ENCODE measurements at regions not wholly inside any gene's neighbourhood (a gene's known extent, or its start where the extent isn't known, plus 50 kb on each side); places are given as distances from the start of the nearest gene placed in this dataset.

DNA sequence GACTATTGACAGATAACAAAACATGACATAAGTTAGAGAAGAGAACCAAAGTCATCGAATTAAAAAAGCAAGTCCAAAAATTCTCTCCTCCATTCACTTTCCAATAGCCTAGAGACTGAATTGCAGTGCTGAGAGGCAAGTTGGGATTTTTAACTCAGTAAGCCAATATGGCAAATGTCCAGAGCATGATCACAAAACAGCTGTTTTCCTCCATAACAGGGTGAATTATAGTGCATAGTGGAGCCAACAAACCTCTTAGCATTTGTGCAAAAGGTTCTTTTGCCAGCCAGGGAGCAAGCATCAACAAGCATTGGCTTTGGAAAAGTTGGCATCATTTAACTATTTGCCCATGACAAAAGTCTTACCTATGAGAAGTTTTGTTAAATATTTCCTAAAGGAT lies 458.8 kb upstream of the NOVA1 start:
- intact Hi-C loops (cut with DNase I; ENCODE audit: low total_unique reads), result no loop called here
- no peaks in the 10 kb centered on the region for H3K4me1 ChIP-seq
- H3K27me3 ChIP-seq, result no peaks in the 10 kb centered on the region
- 56 to 64% methylated on average over 1 of the region's 1 CpG for WGBS, 2 donors (ENCODE audit: low coverage in 1 of 2)
- H3K27ac ChIP-seq, result no peak overlapping the region
- H3K36me3 ChIP-seq, result no peaks in the 10 kb centered on the region
- no peak overlapping the region for H3K4me3 ChIP-seq
- no peak for TF ChIP-seq POLR2A (IDR thresholded peaks at IDR 0.05)
- no peak for DNase-seq
- peaks cover 0 to 2% of the 10 kb centered on the region in 2 donors for H3K9me3 ChIP-seq
- in situ Hi-C loops (cut with MboI; ENCODE audit: low pct_ligation_motif_present in 1 of 4, low pct_unique_long_range_greater_than_20kb in 1 of 4, low sequenced_read_pairs in 3 of 4), result no loop called here

GRCh38 chr14:27061299-27061698 lies 463.5 kb upstream of the NOVA1 start:
- no peak overlapping the region for H3K27ac ChIP-seq
- H3K27me3 ChIP-seq, result no peaks in the 10 kb centered on the region
- in situ Hi-C loops (cut with MboI; ENCODE audit: low pct_ligation_motif_present in 1 of 4, low pct_unique_long_range_greater_than_20kb in 1 of 4, low sequenced_read_pairs in 3 of 4) (no loop called here), intact Hi-C loops (cut with DNase I; ENCODE audit: low total_unique reads) (no loop called here)
- DNase-seq, result no peak
- TF ChIP-seq, protein P1, sequence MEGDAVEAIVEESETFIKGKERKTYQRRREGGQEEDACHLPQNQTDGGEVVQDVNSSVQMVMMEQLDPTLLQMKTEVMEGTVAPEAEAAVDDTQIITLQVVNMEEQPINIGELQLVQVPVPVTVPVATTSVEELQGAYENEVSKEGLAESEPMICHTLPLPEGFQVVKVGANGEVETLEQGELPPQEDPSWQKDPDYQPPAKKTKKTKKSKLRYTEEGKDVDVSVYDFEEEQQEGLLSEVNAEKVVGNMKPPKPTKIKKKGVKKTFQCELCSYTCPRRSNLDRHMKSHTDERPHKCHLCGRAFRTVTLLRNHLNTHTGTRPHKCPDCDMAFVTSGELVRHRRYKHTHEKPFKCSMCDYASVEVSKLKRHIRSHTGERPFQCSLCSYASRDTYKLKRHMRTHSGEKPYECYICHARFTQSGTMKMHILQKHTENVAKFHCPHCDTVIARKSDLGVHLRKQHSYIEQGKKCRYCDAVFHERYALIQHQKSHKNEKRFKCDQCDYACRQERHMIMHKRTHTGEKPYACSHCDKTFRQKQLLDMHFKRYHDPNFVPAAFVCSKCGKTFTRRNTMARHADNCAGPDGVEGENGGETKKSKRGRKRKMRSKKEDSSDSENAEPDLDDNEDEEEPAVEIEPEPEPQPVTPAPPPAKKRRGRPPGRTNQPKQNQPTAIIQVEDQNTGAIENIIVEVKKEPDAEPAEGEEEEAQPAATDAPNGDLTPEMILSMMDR (IDR thresholded peaks at IDR 0.05), result no peak
- no peak for TF ChIP-seq POLR2A (IDR thresholded peaks at IDR 0.05)
- 77 to 85% methylated on average over 2 of the region's 2 CpGs for WGBS, 2 donors (ENCODE audit: low coverage in 1 of 2)
- H3K4me1 ChIP-seq, result no peaks in the 10 kb centered on the region
- no peaks in the 10 kb centered on the region for H3K36me3 ChIP-seq
- no peaks in the 10 kb centered on the region for H3K9me3 ChIP-seq
- H3K4me3 ChIP-seq, result no peak overlapping the region

DNA sequence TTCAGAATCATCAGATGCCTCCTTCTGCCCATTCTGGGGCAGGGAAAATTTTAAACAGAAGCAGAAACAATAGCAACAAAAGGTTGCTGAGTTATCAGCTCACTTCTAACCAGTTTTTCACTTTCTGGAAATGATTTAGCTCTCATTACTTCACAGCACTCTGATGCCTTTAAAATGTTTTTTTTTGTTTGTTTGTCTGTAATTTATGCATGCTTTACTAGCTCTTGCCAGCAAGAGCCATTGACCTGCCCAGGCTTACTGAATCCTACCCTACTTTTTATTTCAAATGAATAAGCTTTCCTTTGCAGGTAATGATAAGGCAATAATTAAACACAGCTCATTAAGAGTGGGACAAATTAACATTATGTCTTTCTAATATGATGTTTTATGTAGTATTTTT lies 466.1 kb upstream of the NOVA1 start:
- intact Hi-C loops (cut with DNase I; ENCODE audit: low total_unique reads) (no loop called here), in situ Hi-C loops (cut with MboI; ENCODE audit: low pct_ligation_motif_present in 1 of 4, low pct_unique_long_range_greater_than_20kb in 1 of 4, low sequenced_read_pairs in 3 of 4) (no loop called here)
- no peaks in the 10 kb centered on the region for H3K27me3 ChIP-seq
- no peak overlapping the region for H3K4me3 ChIP-seq
- no peaks in the 10 kb centered on the region for H3K9me3 ChIP-seq
- TF ChIP-seq POLR2AphosphoS5 (IDR thresholded peaks at IDR 0.05) (no peak), EP300 (IDR thresholded peaks at IDR 0.05; ENCODE audit: low read depth) (no peak), POLR2A (IDR thresholded peaks at IDR 0.05) (no peak)
- TF ChIP-seq, protein P1 (IDR thresholded peaks at IDR 0.05), result no peak
- H3K4me1 ChIP-seq, result no peaks in the 10 kb centered on the region
- no peak for DNase-seq
- H3K36me3 ChIP-seq, result no peaks in the 10 kb centered on the region
- no peak overlapping the region for H3K27ac ChIP-seq

DNA sequence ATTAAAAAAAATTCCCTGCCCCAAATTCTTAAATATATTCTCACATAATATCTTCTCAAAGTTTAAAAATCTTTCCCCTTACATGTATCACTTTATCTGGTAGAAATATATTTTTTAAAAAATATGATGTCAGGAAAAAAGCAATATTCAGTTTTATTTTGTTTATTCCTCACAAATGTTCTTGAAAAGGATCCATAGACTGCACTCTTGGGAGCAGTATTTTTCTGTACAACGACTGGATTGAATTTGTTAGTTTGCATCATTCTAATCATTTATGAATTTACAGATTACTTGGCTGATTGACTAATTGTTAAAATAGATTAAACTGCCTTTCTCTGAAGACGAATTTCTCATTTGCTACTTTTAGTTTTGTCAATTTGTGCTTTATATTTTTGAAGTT lies 468.1 kb upstream of the NOVA1 start:
- H3K4me3 ChIP-seq, result no peak overlapping the region
- no peak overlapping the region for H3K27ac ChIP-seq
- 48 to 61% methylated on average over 2 of the region's 2 CpGs for WGBS, 2 donors (ENCODE audit: low coverage in 1 of 2)
- TF ChIP-seq POLR2AphosphoS5 (IDR thresholded peaks at IDR 0.05) (no peak), EP300 (IDR thresholded peaks at IDR 0.05; ENCODE audit: low read depth) (no peak), POLR2A (IDR thresholded peaks at IDR 0.05) (no peak)
- TF ChIP-seq, protein P1 (IDR thresholded peaks at IDR 0.05), result no peak
- no peaks in the 10 kb centered on the region for H3K27me3 ChIP-seq
- no peak for DNase-seq
- no peaks in the 10 kb centered on the region for H3K36me3 ChIP-seq
- no peaks in the 10 kb centered on the region for H3K9me3 ChIP-seq
- H3K4me1 ChIP-seq, result no peaks in the 10 kb centered on the region
- in situ Hi-C loops (cut with MboI; ENCODE audit: low pct_ligation_motif_present in 1 of 4, low pct_unique_long_range_greater_than_20kb in 1 of 4, low sequenced_read_pairs in 3 of 4), result no loop called here
- intact Hi-C loops (cut with DNase I; ENCODE audit: low total_unique reads), result no loop called here

DNA sequence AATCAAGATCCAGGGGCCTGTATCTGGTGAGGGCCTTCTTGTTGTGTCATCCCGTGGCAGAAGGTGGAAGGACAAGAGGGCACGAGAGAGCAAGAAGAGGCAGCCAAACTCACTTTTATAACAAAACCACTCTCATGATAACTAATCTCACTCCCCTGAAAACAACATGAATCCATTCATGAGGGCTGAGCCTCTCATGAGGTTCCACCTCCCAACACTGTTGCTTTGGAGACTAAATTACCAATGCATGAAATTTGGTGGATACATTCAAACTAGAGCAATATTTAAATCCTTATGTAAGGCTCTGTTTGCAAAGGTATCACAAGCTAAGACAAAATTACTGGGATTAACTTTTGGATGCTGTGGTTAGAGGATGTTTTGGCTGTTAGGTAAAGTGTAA lies 470.1 kb upstream of the NOVA1 start:
- no peak overlapping the region for H3K27ac ChIP-seq
- H3K27me3 ChIP-seq, result no peaks in the 10 kb centered on the region
- H3K4me1 ChIP-seq, result no peaks in the 10 kb centered on the region
- H3K9me3 ChIP-seq, result no peaks in the 10 kb centered on the region
- H3K36me3 ChIP-seq, result no peaks in the 10 kb centered on the region
- H3K4me3 ChIP-seq, result no peak overlapping the region
- 80 to 87% methylated on average over 2 of the region's 2 CpGs for WGBS, 2 donors (ENCODE audit: low coverage in 1 of 2)
- no peak for DNase-seq
- no peak for TF ChIP-seq EP300 (IDR thresholded peaks at IDR 0.05; ENCODE audit: low read depth)
- no peak for TF ChIP-seq POLR2AphosphoS5 (IDR thresholded peaks at IDR 0.05)
- no peak for TF ChIP-seq POLR2A (IDR thresholded peaks at IDR 0.05)
- TF ChIP-seq, protein P1 (IDR thresholded peaks at IDR 0.05), result no peak
- in situ Hi-C loops (cut with MboI; ENCODE audit: low pct_ligation_motif_present in 1 of 4, low pct_unique_long_range_greater_than_20kb in 1 of 4, low sequenced_read_pairs in 3 of 4) (no loop called here), intact Hi-C loops (cut with DNase I; ENCODE audit: low total_unique reads) (no loop called here)
